HG03432 (cell line): ENCODE measurements at regions not wholly inside any gene's neighbourhood (a gene's known extent, or its start where the extent isn't known, plus 50 kb on each side); places are given as distances from the start of the nearest gene placed in this dataset.

Source experiments
- ATAC-seq: cut with Tn5 transposase; IDR thresholded peaks from one replicate; pipeline ENCODE4 v1.9.1; 2021; ENCODE audit warnings: mild to moderate bottlenecking, moderate library complexity; ENCODE audit not compliant: unreplicated experiment

- ATAC-seq: no peak
Measured at GRCh38 chr6:167532410-167533288, 207.8 kb downstream of the TTLL2 start.

- ATAC-seq: no peak
Measured at GRCh38 chr6:167533851-167534250, 209.0 kb downstream of the TTLL2 start.

GRCh38 chr6:167537816-167538215 is 212.9 kb downstream of the TTLL2 start:
- ATAC-seq: no peak

GRCh38 chr6:167538746-167539145 is 213.9 kb downstream of the TTLL2 start:
- no peak for ATAC-seq

- no peak for ATAC-seq
Measured at GRCh38 chr6:167540796-167541195, 215.9 kb downstream of the TTLL2 start.

- ATAC-seq: no peak
Measured at GRCh38 chr6:167541544-167541943, 216.7 kb downstream of the TTLL2 start.

- no peak for ATAC-seq
Measured at GRCh38 chr6:167543602-167544497, 219.0 kb downstream of the TTLL2 start.

- no peak for ATAC-seq
Measured at GRCh38 chr6:167546611-167547327, 221.9 kb downstream of the TTLL2 start.

GRCh38 chr6:167547328-167547692 is 222.4 kb downstream of the TTLL2 start:
- no peak for ATAC-seq

GRCh38 chr6:167547751-167548150 is 222.9 kb downstream of the TTLL2 start:
- no peak for ATAC-seq

- no peak for ATAC-seq
Measured at GRCh38 chr6:167548451-167548850, 223.6 kb downstream of the TTLL2 start.

- ATAC-seq: no peak
Measured at GRCh38 chr6:167549213-167549612, 224.3 kb downstream of the TTLL2 start.

- ATAC-seq: no peak
Measured at GRCh38 chr6:167550941-167551627, 226.2 kb downstream of the TTLL2 start.

- no peak for ATAC-seq
Measured at GRCh38 chr6:167551628-167552257, 226.9 kb downstream of the TTLL2 start.

- ATAC-seq: no peak
Measured at GRCh38 chr6:167552258-167552630, 227.4 kb downstream of the TTLL2 start.

- ATAC-seq: no peak
Measured at GRCh38 chr6:167552961-167553735, 228.3 kb downstream of the TTLL2 start.

GRCh38 chr6:167553736-167554119 is 228.8 kb downstream of the TTLL2 start:
- ATAC-seq: no peak

- ATAC-seq: no peak
Measured at GRCh38 chr6:167554854-167555253, 230.0 kb downstream of the TTLL2 start.

- ATAC-seq: no peak
Measured at GRCh38 chr6:167555836-167556235, 230.9 kb downstream of the TTLL2 start.
